Gastroesophageal sphincter (tissue), 3 donors: ENCODE measurements at regions not wholly inside any gene's neighbourhood (a gene's known extent, or its start where the extent isn't known, plus 50 kb on each side); places are given as distances from the start of the nearest gene placed in this dataset.

Experiments used
- CTCF ChIP-seq, 4 experiments: fragments of 200-600 bp in 2 of 4; fragments of 450-650 bp in 2 of 4; sonication (generic) in 1 of 4; IDR thresholded peaks; one replicate each; pipeline ENCODE4 v1.5.1; 2017 to 2019; ENCODE audit warnings: antibody characterized with exemption in 4 of 4, mild to moderate bottlenecking in 2 of 4, moderate library complexity in 2 of 4
- POLR2A ChIP-seq, 2 donors: fragments of 450-650 bp; IDR thresholded peaks; one replicate each; pipeline ENCODE4 v1.6.1; 2017; ENCODE audit warnings: antibody characterized with exemption in 2 of 2, mild to moderate bottlenecking in 2 of 2, moderate library complexity in 1 of 2
- POLR2AphosphoS5 ChIP-seq: sonication (generic); formaldehyde crosslinking; IDR thresholded peaks from one replicate; pipeline ENCODE4 v1.6.1; 2017; ENCODE audit warnings: antibody characterized with exemption

- TF ChIP-seq CTCF (IDR thresholded peaks at IDR 0.05) (no peak), POLR2AphosphoS5 (no peak), POLR2A (IDR thresholded peaks at IDR 0.05) (no peak)
Observed at GRCh38 chr18:45332871-45333270, 282.4 kb upstream of the SLC14A2 start.
